A673 (cell line): ENCODE measurements at regions not wholly inside any gene's neighbourhood (a gene's known extent, or its start where the extent isn't known, plus 50 kb on each side); places are given as distances from the start of the nearest gene placed in this dataset.

Experiments
- BruUV-seq: library from RNA; stranded (reverse); fragments of 400-500 nt; replicated peaks from 2 replicates; lab custom pipeline; 2021; lab: Mats Ljungman, UMichigan
- CTCF ChIA-PET: fragments of 300-600 bp; sonication (Branson Sonifier 250); formaldehyde crosslinking; loops from one replicate; lab custom pipeline; 2022; ENCODE audit warnings: antibody characterized with exemption; lab: Charles Lee
- POLR2A ChIA-PET: fragments of 300-600 bp; sonication (Branson Sonifier 250); formaldehyde crosslinking; loops from one replicate; lab custom pipeline; 2022; ENCODE audit warnings: antibody characterized with exemption; ENCODE audit not compliant: low non-redundant PET; lab: Charles Lee
- DNase-seq: peaks from one replicate; pipeline ENCODE4 v3.0.0-alpha.2; 2015; ENCODE audit warnings: low spot score
- H3K27ac ChIP-seq: fragments of 200-600 bp; sonication (generic); 2 replicates; pipeline ENCODE4 v1.5.1; 2016; ENCODE audit warnings: mixed run types, low read depth, mild to moderate bottlenecking, mixed read lengths, antibody characterized with exemption, low read length; ENCODE audit not compliant: poor library complexity, severe bottlenecking
- H3K27me3 ChIP-seq: fragments of 200-600 bp; sonication (generic); replicated peaks from 2 replicates; pipeline ENCODE4 v1.6.1; 2017; ENCODE audit warnings: mixed run types, low read depth, mild to moderate bottlenecking, mixed read lengths, antibody characterized with exemption, low read length; ENCODE audit not compliant: insufficient read depth, poor library complexity
- H3K36me3 ChIP-seq: fragments of 200-600 bp; sonication (generic); 2 replicates; pipeline ENCODE4 v1.6.1; 2016; ENCODE audit warnings: mixed run types, mild to moderate bottlenecking, mixed read lengths, antibody characterized with exemption, low read length; ENCODE audit not compliant: insufficient read depth, poor library complexity, severe bottlenecking
- H3K4me1 ChIP-seq: fragments of 200-600 bp; sonication (generic); 2 replicates; pipeline ENCODE4 v1.6.1; 2017; ENCODE audit warnings: mixed run types, mild to moderate bottlenecking, mixed read lengths, antibody characterized with exemption, low read length; ENCODE audit not compliant: insufficient read depth, poor library complexity, severe bottlenecking
- H3K4me3 ChIP-seq: fragments of 200-600 bp; sonication (generic); 2 replicates; pipeline ENCODE4 v1.5.1; 2016; ENCODE audit warnings: low read depth, mixed run types, mild to moderate bottlenecking, mixed read lengths, low read length; ENCODE audit not compliant: poor library complexity, severe bottlenecking
- H3K9me3 ChIP-seq: fragments of 200-600 bp; sonication (generic); 2 replicates; pipeline ENCODE4 v1.6.1; 2016; ENCODE audit warnings: mixed run types, low read depth, mild to moderate bottlenecking, mixed read lengths, antibody characterized with exemption, low read length; ENCODE audit not compliant: poor library complexity, severe bottlenecking
- EZH2 ChIP-seq: fragments of 200-600 bp; sonication (generic); IDR thresholded peaks from 2 replicates; pipeline ENCODE4 v1.6.1; 2017; ENCODE audit warnings: borderline replicate concordance, low read depth, mild to moderate bottlenecking, mixed read lengths, antibody characterized with exemption, low read length; ENCODE audit not compliant: poor library complexity, severe bottlenecking
- intact Hi-C: fragments of 100-400 bp; cut with micrococcal nuclease; formaldehyde crosslinking; loops from one replicate; pipeline ENCODE4 v1.10.0; 2022; ENCODE audit not compliant: unreplicated experiment
- TF ChIP-seq, protein P1 (sequence below): fragments of 300-800, 200-600 bp; sonication (generic); conservative IDR thresholded peaks from 2 replicates; pipeline ENCODE4 v1.5.1; 2017; ENCODE audit warnings: low read depth, mild to moderate bottlenecking, antibody characterized with exemption, low read length, moderate library complexity, mixed read lengths

DNA sequence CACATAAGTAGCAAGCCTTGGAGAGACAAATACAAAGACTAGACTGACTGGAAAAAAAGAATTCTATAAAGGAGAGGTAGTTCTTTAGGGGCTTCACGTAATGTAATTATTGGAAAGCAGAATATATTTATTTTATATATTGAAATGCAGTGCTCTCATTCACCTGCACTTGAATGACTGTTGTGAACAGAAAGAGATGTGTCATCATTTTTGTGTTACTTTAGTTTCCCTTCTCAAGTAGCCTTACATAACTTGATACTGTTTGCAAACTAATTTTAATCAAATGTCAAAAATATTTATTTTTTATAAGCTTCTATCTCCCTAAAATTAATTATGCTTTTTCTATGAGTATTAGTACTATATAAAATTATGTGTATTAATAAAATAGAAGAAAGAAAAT, 691.1 kb upstream of the FTMT start:
- ChIA-PET POLR2A (no interaction called here), CTCF (no interaction called here)
- intact Hi-C loops: no loop called here

DNA sequence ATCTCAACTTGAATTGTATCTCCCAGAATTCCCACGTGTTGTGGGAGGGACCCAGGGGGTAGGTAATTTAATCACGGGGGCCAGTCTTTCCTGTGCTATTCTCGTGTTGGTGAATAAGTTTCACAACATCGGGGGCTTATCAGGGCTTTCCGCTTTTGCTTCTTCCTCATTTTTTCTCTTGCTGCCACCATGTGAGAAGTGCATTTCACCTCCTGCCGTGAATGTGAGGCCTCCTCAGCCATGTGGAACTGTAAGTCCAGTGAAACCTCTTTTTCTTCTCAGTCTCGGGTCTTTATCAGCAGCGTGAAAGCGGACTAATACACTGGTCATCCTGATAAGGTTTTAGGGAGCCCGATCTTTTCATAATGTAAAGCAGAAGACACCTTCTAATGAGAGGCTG, 687.0 kb upstream of the FTMT start:
- no peaks in the 10 kb centered on the region for H3K36me3 ChIP-seq
- H3K9me3 ChIP-seq: no peaks in the 10 kb centered on the region
- BruUV-seq: no TSS peak

More for the DNA sequence above, 691.1 kb upstream of the FTMT start:
- H3K27me3 ChIP-seq: no peaks in the 10 kb centered on the region
- no peak for DNase-seq
- no peak overlapping the region for H3K4me3 ChIP-seq
- H3K4me1 ChIP-seq: no peaks in the 10 kb centered on the region
- TF ChIP-seq, protein P1, sequence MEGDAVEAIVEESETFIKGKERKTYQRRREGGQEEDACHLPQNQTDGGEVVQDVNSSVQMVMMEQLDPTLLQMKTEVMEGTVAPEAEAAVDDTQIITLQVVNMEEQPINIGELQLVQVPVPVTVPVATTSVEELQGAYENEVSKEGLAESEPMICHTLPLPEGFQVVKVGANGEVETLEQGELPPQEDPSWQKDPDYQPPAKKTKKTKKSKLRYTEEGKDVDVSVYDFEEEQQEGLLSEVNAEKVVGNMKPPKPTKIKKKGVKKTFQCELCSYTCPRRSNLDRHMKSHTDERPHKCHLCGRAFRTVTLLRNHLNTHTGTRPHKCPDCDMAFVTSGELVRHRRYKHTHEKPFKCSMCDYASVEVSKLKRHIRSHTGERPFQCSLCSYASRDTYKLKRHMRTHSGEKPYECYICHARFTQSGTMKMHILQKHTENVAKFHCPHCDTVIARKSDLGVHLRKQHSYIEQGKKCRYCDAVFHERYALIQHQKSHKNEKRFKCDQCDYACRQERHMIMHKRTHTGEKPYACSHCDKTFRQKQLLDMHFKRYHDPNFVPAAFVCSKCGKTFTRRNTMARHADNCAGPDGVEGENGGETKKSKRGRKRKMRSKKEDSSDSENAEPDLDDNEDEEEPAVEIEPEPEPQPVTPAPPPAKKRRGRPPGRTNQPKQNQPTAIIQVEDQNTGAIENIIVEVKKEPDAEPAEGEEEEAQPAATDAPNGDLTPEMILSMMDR: no peak
- TF ChIP-seq EZH2: no peak
- H3K27ac ChIP-seq: no peak overlapping the region
- no peaks in the 10 kb centered on the region for H3K9me3 ChIP-seq
- H3K36me3 ChIP-seq: no peaks in the 10 kb centered on the region
- BruUV-seq: no TSS peak

DNA sequence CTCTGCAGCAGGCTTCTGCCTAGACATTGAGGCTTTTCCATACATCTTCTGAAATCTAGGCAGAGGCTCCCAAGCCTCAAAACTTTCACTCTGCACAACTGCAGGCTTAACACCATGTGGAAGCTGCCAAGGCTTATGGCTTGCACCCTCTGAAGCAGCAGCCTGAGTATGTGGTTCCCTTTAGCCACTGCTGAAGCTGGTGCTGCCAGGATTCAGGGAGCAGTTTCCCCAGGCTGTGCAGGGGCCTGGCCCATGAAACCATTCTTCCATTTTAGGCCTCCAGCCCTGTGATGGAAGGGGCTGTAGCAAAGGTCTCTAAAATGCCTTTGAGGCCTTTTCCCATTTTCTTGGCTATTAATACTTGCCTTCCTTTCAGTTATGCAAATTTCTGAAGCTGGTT, 680.3 kb upstream of the FTMT start:
- Histone ChIP-seq H3K4me1 (no peaks in the 10 kb centered on the region), H3K27ac (no peak overlapping the region), H3K9me3 (no peaks in the 10 kb centered on the region), H3K36me3 (no peaks in the 10 kb centered on the region), H3K27me3 (no peaks in the 10 kb centered on the region), H3K4me3 (no peak overlapping the region)
- ChIA-PET CTCF (no interaction called here), POLR2A (no interaction called here)
- no peak for TF ChIP-seq EZH2
- TF ChIP-seq, protein P1: no peak
- intact Hi-C loops: no loop called here
- DNase-seq: no peak
- no TSS peak for BruUV-seq

More for the DNA sequence above, 687.0 kb upstream of the FTMT start:
- DNase-seq: no peak
- ChIA-PET CTCF (no interaction called here), POLR2A (no interaction called here)
- intact Hi-C loops: no loop called here
- Histone ChIP-seq H3K4me3 (no peak overlapping the region), H3K4me1 (no peaks in the 10 kb centered on the region), H3K27me3 (no peaks in the 10 kb centered on the region), H3K27ac (no peak overlapping the region)
- TF ChIP-seq, protein P1: no peak
- TF ChIP-seq EZH2: no peak
